HEK293T (cell line): ENCODE measurements at regions not wholly inside any gene's neighbourhood (a gene's known extent, or its start where the extent isn't known, plus 50 kb on each side); places are given as distances from the start of the nearest gene placed in this dataset.
A peak's percentile ranks its signal among the peaks of the same experiment; 100 is the strongest.
"Not testable (repeated sequence)": the region's sequence is repeated elsewhere in the genome, so short reads cannot be mapped to it uniquely, and the experiment has no call there.

Source experiments
- CTCF ChIA-PET: fragments of 350-600 bp; formaldehyde crosslinking; extraction: SDS; loops from one replicate; lab custom pipeline; 2021; ENCODE audit warnings: antibody characterized with exemption, inconsistent platforms; lab: Yijun Ruan, JAX
- POLR2A ChIA-PET: fragments of 350-600 bp; formaldehyde crosslinking; extraction: SDS; loops from one replicate; lab custom pipeline; 2020; ENCODE audit warnings: antibody characterized with exemption, inconsistent platforms; lab: Yijun Ruan, JAX
- DNase-seq: peaks from one replicate; pipeline ENCODE4 v3.0.0; 2012; ENCODE audit warnings: mixed read lengths; ENCODE audit errors: extremely low spot score
- ARNT ChIP-seq: fragments of 450-650 bp; IDR thresholded peaks from 2 replicates; pipeline ENCODE4 v1.6.1; 2017; ENCODE audit warnings: mild to moderate bottlenecking
- BHLHE40 ChIP-seq: fragments of 450-650 bp; IDR thresholded peaks from 2 replicates; pipeline ENCODE4 v1.6.1; 2016; ENCODE audit warnings: mild to moderate bottlenecking, moderate library complexity, borderline replicate concordance
- CTBP1 ChIP-seq: fragments of 450-650 bp; IDR thresholded peaks from 2 replicates; pipeline ENCODE4 v1.6.1; 2016; ENCODE audit warnings: borderline replicate concordance
- ELF4 ChIP-seq: fragments of 450-650 bp; IDR thresholded peaks from 2 replicates; pipeline ENCODE4 v1.6.1; 2017; ENCODE audit warnings: antibody characterized with exemption
- FOXA1 ChIP-seq: fragments of 450-650 bp; IDR thresholded peaks from 2 replicates; pipeline ENCODE4 v1.6.1; 2016; ENCODE audit warnings: mild to moderate bottlenecking
- FOXK2 ChIP-seq: fragments of 450-650 bp; IDR thresholded peaks from 2 replicates; pipeline ENCODE4 v1.6.1; 2016; ENCODE audit warnings: mild to moderate bottlenecking
- FOXM1 ChIP-seq: fragments of 450-650 bp; IDR thresholded peaks from 2 replicates; pipeline ENCODE4 v1.6.1; 2017; ENCODE audit warnings: mild to moderate bottlenecking, borderline replicate concordance
- HDGF ChIP-seq: fragments of 450-650 bp; IDR thresholded peaks from 2 replicates; pipeline ENCODE4 v1.6.1; 2017; ENCODE audit warnings: antibody characterized with exemption, borderline replicate concordance
- L3MBTL2 ChIP-seq: fragments of 450-650 bp; conservative IDR thresholded peaks from 2 replicates; pipeline ENCODE4 v1.6.1; 2016; ENCODE audit warnings: mild to moderate bottlenecking
- LEF1 ChIP-seq: fragments of 450-650 bp; IDR thresholded peaks from 2 replicates; pipeline ENCODE4 v1.6.1; 2017; ENCODE audit warnings: mild to moderate bottlenecking, borderline replicate concordance
- NFRKB ChIP-seq: fragments of 450-650 bp; IDR thresholded peaks from 2 replicates; pipeline ENCODE4 v1.6.1; 2016; ENCODE audit warnings: mild to moderate bottlenecking, moderate library complexity
- SP1 ChIP-seq: fragments of 450-650 bp; IDR thresholded peaks from 2 replicates; pipeline ENCODE4 v1.6.1; 2017
- SUZ12 ChIP-seq: fragments of 450-650 bp; IDR thresholded peaks from 2 replicates; pipeline ENCODE4 v1.6.1; 2016; ENCODE audit warnings: mild to moderate bottlenecking
- TARDBP ChIP-seq: fragments of 450-650 bp; IDR thresholded peaks from 2 replicates; pipeline ENCODE4 v1.6.1; 2016
- ZNF384 ChIP-seq: fragments of 450-650 bp; IDR thresholded peaks from 2 replicates; pipeline ENCODE4 v1.6.1; 2016
- TF ChIP-seq, protein P1 (sequence below): fragments of 450-650 bp; IDR thresholded peaks from 2 replicates; pipeline ENCODE4 v1.6.1; 2016

- CTCF ChIA-PET = no interaction called here
- POLR2A ChIA-PET = no interaction called here
- TF ChIP-seq FOXK2 (no peak), BHLHE40 (no peak), ZNF384 (no peak), SP1 (no peak), ELF4 (no peak), L3MBTL2 (no peak), HDGF (no peak), FOXA1 (no peak), TARDBP (no peak), FOXM1 (no peak), ARNT (no peak), LEF1 (no peak), CTBP1 (no peak), SUZ12 (no peak), NFRKB (no peak)
- TF ChIP-seq, protein P1, sequence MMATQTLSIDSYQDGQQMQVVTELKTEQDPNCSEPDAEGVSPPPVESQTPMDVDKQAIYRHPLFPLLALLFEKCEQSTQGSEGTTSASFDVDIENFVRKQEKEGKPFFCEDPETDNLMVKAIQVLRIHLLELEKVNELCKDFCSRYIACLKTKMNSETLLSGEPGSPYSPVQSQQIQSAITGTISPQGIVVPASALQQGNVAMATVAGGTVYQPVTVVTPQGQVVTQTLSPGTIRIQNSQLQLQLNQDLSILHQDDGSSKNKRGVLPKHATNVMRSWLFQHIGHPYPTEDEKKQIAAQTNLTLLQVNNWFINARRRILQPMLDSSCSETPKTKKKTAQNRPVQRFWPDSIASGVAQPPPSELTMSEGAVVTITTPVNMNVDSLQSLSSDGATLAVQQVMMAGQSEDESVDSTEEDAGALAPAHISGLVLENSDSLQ = no peak
- no peak for DNase-seq
These were observed 332.5 kb downstream of the VRK1 start for GRCh38 chr14:97129639-97130038.

DNA sequence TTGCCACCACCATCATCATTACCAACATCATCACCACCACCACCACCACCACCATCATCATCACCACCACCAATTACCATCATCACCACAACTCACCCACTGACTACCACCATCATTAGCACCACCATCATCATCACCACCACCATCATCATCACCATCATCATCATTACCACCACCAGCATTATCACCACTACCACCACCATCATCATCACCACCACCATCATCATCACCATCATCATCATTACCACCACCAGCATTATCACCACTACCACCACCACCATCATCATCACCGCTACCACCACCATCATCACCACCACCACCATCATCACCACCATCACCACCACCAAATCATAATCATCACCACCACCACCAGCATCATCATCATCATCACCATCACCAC is 338.7 kb downstream of the VRK1 start:
- POLR2A ChIA-PET, DNase-seq, CTCF ChIA-PET: not testable (repeated sequence)

GRCh38 chr14:97137705-97138104 is 340.5 kb downstream of the VRK1 start:
- POLR2A ChIA-PET = no interaction called here
- CTCF ChIA-PET = interaction anchor here (1.1 kb wide), 1 partner anchor 341 kb away, joined by 3 read pairs; no protein-coding TSS in a partner anchor
- no peak for DNase-seq
- TF ChIP-seq SP1 (no peak), FOXA1 (no peak), SUZ12 (no peak), L3MBTL2 (no peak), BHLHE40 (no peak), HDGF (no peak), FOXK2 (no peak), LEF1 (no peak), ZNF384 (no peak), FOXM1 (no peak), NFRKB (no peak), ELF4 (no peak)
- TF ChIP-seq, protein P1 = no peak

GRCh38 chr14:97138801-97139200 is 341.6 kb downstream of the VRK1 start:
- POLR2A ChIA-PET = no interaction called here

DNA sequence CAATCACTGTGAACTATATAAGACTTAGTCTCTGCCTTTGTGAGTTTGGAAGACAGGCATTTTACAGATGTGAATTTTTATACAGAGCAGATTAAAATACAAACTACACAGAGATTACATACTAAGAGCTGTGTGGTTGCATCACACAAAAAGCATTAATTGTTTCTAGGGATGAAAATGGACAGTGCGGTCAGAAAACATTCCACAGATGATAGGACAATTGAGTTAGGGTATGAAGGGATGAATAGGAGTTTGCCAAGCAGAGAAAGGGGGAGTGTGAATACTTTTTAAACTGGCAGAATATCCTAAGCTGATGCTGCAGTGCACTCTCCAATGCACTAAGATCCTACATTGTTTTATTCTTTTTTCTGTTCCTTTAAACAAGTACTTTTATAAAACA is 345.8 kb downstream of the VRK1 start:
- CTCF ChIA-PET = no interaction called here
- DNase-seq = no peak
- POLR2A ChIA-PET = no interaction called here
- TF ChIP-seq ELF4 (no peak), TARDBP (no peak), L3MBTL2 (no peak), NFRKB (no peak), SUZ12 (no peak), FOXK2 (no peak), CTBP1 (no peak), LEF1 (no peak), ZNF384 (no peak), BHLHE40 (no peak), FOXA1 (no peak)

More at GRCh38 chr14:97138801-97139200, 341.6 kb downstream of the VRK1 start:
- CTCF ChIA-PET = interaction anchor here (0.6 to 1.1 kb wide), 2 partner anchors 343 to 497 kb away, joined by 3 read pairs; no protein-coding TSS in a partner anchor
- TF ChIP-seq ARNT (no peak), ELF4 (no peak), TARDBP (no peak), FOXA1 (no peak)
- peak; percentile 15 for DNase-seq

DNA sequence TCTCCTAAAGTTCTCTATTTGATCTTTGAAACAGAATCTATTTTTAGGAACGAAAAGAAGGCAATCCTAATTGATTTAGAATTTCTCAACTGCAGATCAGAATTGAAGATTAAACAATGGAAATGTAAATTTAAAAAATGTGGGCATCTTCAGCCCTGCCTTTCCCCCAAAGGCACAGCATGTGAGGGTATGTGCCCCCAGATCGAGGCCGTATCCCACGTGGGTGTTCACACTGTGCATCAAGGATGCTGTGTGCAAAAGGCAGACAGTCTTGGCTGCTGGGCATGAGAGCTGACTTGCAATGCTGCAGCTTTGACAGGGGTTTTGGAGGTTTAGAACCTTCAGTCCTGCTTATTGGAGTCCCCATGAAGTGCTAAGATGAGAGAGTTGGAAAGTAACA is 346.3 kb downstream of the VRK1 start:
- ChIA-PET POLR2A (no interaction called here), CTCF (no interaction called here)
- no peak for DNase-seq
- no peak for TF ChIP-seq NFRKB
- TF ChIP-seq HDGF = no peak
- no peak for TF ChIP-seq ELF4

GRCh38 chr14:97148021-97148420 is 350.8 kb downstream of the VRK1 start:
- DNase-seq, CTCF ChIA-PET, POLR2A ChIA-PET: not testable (repeated sequence)

DNA sequence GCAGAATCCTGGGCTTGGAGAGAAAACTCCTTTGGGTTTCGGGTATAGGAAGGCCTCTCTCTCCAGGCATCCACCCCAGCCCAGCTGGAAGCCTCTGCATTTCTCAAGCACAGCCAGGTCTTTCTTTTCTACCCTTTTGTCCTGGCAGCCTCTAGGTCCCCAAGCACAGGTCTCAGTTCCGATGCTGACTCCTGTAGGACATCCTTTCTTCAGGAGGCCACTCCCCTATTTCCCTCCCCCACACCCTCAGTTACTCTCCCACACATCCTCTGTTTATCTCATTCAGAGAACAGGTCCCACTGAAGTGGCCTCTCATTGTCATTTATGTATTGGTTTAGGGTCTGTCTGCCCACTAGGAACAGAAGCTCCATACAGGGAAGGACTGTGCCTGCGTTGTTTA is 352.6 kb downstream of the VRK1 start:
- CTCF ChIA-PET = no interaction called here

More for the DNA sequence above, 352.6 kb downstream of the VRK1 start:
- no peak for TF ChIP-seq ELF4
- no peak for TF ChIP-seq FOXK2
- no peak for TF ChIP-seq CTBP1
- TF ChIP-seq FOXA1 = no peak
- no peak for TF ChIP-seq LEF1
- TF ChIP-seq TARDBP = no peak
- no peak for TF ChIP-seq ZNF384
- no peak for TF ChIP-seq HDGF
- no peak for TF ChIP-seq NFRKB
- TF ChIP-seq SP1 = no peak
- no peak for TF ChIP-seq SUZ12
- DNase-seq = no peak
- POLR2A ChIA-PET = no interaction called here
